ENCODE measurements at regions not wholly inside any gene's neighbourhood (a gene's known extent, or its start where the extent isn't known, plus 50 kb on each side); places are given as distances from the start of the nearest gene placed in this dataset.

DNA sequence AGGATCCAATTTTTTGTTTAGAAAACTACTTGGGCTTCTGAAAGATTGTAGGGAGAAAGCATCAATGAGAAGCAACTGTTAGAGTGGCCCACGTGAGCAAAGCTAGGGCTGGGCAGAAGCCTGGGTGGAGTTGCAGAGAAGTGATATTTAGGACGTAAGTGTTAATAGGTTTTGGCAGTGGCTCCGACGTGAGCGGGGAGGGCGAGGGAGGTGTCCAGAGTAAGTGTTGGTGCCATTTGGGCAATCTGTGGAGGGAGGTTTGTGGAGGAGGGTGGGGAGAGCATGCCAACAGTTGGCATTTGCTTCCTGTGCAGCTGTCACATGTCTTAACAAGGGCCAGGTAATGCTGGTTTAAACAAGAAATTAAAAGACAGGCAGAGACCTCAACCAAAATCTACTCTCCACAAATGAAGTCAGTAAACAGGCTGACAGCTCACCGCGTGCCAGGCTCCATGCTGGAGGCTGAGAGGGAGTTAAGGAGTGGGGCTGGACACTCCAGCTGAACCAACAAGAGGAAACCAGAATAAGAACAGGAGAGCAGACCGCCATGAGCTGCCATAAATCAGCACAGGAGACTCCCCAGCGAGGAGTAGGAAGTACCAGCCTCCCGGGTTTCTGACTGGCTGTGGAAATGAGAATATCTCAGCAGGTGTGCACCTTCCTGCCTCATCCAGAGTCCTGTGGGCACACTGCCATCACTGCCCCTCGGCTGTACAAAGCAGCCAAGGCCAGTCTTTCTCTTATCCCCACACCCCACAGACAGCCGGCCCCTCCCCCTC, 232.6 kb downstream of the ABHD5 start:
- TF ChIP-seq, protein P1, sequence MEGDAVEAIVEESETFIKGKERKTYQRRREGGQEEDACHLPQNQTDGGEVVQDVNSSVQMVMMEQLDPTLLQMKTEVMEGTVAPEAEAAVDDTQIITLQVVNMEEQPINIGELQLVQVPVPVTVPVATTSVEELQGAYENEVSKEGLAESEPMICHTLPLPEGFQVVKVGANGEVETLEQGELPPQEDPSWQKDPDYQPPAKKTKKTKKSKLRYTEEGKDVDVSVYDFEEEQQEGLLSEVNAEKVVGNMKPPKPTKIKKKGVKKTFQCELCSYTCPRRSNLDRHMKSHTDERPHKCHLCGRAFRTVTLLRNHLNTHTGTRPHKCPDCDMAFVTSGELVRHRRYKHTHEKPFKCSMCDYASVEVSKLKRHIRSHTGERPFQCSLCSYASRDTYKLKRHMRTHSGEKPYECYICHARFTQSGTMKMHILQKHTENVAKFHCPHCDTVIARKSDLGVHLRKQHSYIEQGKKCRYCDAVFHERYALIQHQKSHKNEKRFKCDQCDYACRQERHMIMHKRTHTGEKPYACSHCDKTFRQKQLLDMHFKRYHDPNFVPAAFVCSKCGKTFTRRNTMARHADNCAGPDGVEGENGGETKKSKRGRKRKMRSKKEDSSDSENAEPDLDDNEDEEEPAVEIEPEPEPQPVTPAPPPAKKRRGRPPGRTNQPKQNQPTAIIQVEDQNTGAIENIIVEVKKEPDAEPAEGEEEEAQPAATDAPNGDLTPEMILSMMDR (IDR thresholded peaks at IDR 0.05) = no peak
- TF ChIP-seq EZH2 (IDR thresholded peaks at IDR 0.05; ENCODE audit: borderline replicate concordance, insufficient read depth, low read depth, low read length, poor library complexity, severe bottlenecking) = no peak
